GM20000 (cell line): ENCODE measurements at regions not wholly inside any gene's neighbourhood (a gene's known extent, or its start where the extent isn't known, plus 50 kb on each side); places are given as distances from the start of the nearest gene placed in this dataset.

Experiments
- DNase-seq: peaks from one replicate; pipeline ENCODE4 v3.0.0; 2012; ENCODE audit warnings: low spot score
- TF ChIP-seq, protein P1 (sequence below): IDR thresholded peaks from 2 replicates; pipeline ENCODE4 v1.5.1; 2012; ENCODE audit warnings: mild to moderate bottlenecking, control low read depth; ENCODE audit errors: extremely low read depth, missing control alignments

DNA sequence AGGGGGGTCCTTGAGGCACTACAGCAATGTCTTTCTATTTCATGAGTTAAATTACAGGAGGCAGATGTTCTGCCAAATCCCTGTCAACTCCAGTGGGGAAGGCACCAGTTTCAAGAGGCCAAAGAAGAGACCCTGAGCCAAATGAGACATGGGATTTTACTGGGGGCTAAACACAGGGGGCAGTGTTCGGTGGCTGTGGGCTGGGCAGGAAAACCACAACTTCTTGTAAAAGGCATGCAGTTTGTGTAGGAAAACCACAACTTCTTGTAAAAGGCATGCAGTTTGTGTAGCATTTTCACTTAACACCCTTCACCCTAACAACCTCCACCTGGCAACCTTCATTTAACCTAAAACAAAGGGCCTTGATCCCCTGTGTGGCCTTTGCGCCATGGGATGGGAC is 61.0 kb downstream of the POLR2M start:
- no peak for DNase-seq
- TF ChIP-seq, protein P1, sequence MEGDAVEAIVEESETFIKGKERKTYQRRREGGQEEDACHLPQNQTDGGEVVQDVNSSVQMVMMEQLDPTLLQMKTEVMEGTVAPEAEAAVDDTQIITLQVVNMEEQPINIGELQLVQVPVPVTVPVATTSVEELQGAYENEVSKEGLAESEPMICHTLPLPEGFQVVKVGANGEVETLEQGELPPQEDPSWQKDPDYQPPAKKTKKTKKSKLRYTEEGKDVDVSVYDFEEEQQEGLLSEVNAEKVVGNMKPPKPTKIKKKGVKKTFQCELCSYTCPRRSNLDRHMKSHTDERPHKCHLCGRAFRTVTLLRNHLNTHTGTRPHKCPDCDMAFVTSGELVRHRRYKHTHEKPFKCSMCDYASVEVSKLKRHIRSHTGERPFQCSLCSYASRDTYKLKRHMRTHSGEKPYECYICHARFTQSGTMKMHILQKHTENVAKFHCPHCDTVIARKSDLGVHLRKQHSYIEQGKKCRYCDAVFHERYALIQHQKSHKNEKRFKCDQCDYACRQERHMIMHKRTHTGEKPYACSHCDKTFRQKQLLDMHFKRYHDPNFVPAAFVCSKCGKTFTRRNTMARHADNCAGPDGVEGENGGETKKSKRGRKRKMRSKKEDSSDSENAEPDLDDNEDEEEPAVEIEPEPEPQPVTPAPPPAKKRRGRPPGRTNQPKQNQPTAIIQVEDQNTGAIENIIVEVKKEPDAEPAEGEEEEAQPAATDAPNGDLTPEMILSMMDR = no peak

DNA sequence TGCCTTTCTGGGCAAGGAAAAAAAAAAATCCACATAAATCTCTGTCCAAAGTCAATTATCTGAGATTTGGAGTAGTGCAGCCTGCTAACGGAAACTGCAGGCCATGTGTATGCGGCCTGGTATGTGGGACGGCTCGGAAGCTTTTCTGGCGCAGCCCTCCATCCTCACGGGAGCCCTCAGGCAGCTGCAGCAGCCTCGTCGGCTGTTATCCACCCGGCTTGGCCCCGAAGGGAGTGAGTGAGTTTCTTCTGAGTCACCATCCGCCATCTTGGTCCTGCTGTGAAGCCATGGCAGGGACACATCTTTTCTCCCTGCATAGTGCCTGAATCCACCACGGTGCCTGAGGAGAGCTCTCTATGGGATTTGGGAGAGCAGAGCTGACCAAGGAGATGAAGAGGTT is 62.8 kb downstream of the POLR2M start:
- DNase-seq = no peak
- TF ChIP-seq, protein P1 = no peak

DNA sequence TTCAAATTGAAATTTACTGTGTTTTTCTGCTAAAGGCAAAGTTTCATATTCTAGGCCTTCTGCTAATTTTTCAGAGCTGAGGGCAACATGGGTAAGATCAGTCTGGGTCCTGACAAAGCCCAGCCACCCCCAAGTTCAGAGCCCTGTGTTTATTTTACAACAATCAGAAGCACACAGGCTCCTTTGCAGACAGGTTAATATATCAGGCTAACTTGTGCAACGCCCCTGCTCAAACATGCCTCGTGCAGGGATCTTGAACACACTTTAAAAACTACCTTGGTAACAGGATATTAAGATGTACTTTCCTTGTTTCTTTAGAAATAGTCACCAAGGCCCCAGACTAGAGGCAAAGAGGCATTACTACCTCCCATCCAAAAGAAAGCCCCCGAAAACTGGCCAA is 64.0 kb downstream of the POLR2M start:
- TF ChIP-seq, protein P1 = no peak
- no peak for DNase-seq

DNA sequence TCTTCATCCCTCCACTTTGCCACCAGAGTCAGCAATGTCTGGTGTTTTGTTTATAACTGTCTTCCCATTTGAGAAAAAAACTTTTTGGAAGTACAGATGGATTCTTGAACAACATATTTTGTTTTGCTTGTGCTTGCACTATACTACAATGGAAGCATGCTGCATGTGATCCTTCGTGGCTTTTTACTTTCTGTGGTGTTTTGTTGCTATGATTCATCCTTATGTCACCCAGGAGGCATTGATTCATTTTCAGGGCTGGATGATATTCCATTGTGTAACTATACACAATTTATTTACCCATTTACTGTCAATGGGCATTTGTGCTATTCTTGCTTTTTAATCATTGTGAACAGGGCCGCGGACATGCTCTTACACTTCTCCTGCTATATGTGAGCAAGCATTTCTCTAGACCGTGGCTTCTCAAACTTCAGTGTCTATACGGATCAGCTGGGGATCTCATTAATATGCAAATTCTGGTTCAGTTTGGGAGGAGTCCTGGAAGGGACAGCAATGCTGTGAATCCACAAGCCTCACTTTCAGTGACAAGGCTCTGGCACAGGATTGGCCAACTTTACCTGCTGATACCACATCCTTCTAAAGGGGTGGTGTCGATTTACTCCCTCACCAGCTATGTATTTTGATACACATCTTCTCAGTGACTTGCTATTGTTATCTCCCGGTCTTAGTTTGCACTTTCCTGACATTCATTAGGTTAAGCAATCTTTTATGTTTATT is 65.9 kb downstream of the POLR2M start:
- TF ChIP-seq, protein P1 = no peak
- DNase-seq = no peak

DNA sequence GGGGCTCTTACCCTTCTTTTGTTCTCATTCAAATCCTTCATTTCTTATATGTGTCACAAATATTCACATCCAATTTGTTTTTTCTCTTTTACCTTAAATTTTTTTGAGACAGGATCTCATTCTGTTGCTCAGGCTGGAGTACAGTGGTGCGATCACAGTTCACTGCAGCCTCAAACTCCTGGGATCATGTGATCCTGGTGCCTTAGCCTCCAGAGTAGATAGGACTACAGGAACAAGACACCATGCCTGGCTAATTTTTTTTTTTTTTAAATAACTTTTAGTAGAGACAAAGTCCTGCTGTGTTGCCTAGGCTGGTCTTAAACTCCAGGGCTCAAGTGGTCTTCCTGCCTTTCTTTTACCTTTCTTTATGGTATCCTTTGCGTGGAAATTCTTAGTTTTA is 66.5 kb downstream of the POLR2M start:
- DNase-seq = no peak
- TF ChIP-seq, protein P1 = no peak

DNA sequence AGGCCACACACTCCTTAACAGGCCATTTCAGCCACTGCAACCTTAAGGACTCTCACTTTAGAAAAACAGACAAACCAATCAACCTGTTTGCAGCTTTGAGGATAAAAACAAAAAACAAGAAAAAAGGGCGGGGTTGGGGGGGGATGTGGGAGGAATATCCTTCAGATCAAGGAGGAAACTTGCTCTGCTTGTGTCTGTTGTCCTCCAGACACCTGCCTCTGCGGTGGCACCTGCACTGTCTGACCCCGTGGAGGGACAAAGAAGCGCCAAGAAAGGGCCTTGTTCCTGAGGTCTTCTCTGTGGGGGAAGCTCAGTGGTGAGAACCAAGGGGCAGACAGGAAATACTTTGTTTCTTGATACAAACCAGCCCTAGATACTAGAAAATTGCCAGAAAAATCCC is 70.5 kb downstream of the POLR2M start:
- DNase-seq = no peak
- TF ChIP-seq, protein P1 = no peak

DNA sequence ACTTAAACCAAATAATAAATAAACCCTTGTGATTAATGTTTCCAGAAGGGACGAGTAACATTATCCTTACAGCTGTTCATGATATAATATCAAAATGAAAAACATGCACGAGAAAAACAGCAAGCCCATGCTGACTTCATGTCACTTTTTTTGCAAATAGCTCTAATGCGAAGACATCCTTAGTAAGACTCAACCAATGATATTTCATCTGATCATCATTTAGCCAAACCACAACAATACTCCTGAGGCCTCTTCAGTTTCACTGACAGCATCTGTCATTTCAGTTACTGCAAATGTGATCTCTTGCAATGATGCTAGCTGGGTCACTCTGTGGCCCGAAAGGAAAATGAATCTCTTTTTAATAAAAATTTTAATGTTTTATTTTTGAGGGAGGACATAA is 74.0 kb downstream of the POLR2M start:
- no peak for DNase-seq
- TF ChIP-seq, protein P1 = no peak
